ENCODE measurements at regions not wholly inside any gene's neighbourhood (a gene's known extent, or its start where the extent isn't known, plus 50 kb on each side); places are given as distances from the start of the nearest gene placed in this dataset.
"Not testable (repeated sequence)": the region's sequence is repeated elsewhere in the genome, so short reads cannot be mapped to it uniquely, and the experiment has no call there.

- Histone ChIP-seq H4K5ac (ENCODE audit: insufficient read length, low read depth, low read length) (no peak overlapping the region), H3T11ph (ENCODE audit: low read length) (no peak overlapping the region), H2BK120ac (ENCODE audit: low read depth, low read length, poor library complexity, severe bottlenecking) (no peak overlapping the region), H3K9ac (ENCODE audit: extremely low read depth, insufficient read length, low read length) (no peak overlapping the region), H4K20me1 (ENCODE audit: control insufficient read depth, insufficient read depth, insufficient read length) (no peaks in the 10 kb centered on the region), H2BK5ac (ENCODE audit: insufficient read length, low read length) (no peak overlapping the region), H3K18ac (ENCODE audit: insufficient read length, low read depth, low read length) (no peak overlapping the region), H3K9me3 (ENCODE audit: control insufficient read depth, low read depth, low read length) (no peaks in the 10 kb centered on the region), H3K4me2 (ENCODE audit: insufficient read depth, insufficient read length, low read length) (no peak overlapping the region), H4K91ac (ENCODE audit: insufficient read length, low read depth, low read length) (no peak overlapping the region), H3K79me1 (ENCODE audit: insufficient read depth, low read depth, low read length, poor library complexity, severe bottlenecking) (no peaks in the 10 kb centered on the region), H3K56ac (ENCODE audit: insufficient read length, low read depth, low read length) (no peak overlapping the region), H2AK5ac (ENCODE audit: insufficient read length, low read length) (no peak overlapping the region), H2BK12ac (ENCODE audit: insufficient read length, low read depth, low read length) (no peak overlapping the region), H3K27me3 (ENCODE audit: insufficient read depth, low read length) (no peaks in the 10 kb centered on the region), H4K8ac (replicated peaks; ENCODE audit: insufficient read length, low read depth, low read length) (no peak overlapping the region), H3K23ac (ENCODE audit: insufficient read length, low read depth, low read length) (no peak overlapping the region), H3K14ac (ENCODE audit: insufficient read depth, low read length) (no peak overlapping the region), H2AFZ (ENCODE audit: low read length) (no peak overlapping the region), H3K4me1 (ENCODE audit: insufficient read depth, low read length) (no peaks in the 10 kb centered on the region), H3K79me2 (ENCODE audit: insufficient read depth, low read length) (no peaks in the 10 kb centered on the region), H3K27ac (ENCODE audit: insufficient read length, low read depth, low read length) (no peak overlapping the region), H2BK20ac (ENCODE audit: low read depth, low read length, poor library complexity, severe bottlenecking) (no peak overlapping the region), H3K4ac (ENCODE audit: low read depth, low read length) (no peak overlapping the region), H3K23me2 (ENCODE audit: insufficient read length, low read depth, low read length, poor library complexity, severe bottlenecking) (no peaks in the 10 kb centered on the region), H2BK15ac (ENCODE audit: low read depth, low read length) (no peak overlapping the region)
- Mint-ChIP-seq H3K27ac (peak overlapping the region in 1 of 3 experiments; percentile 75; a peak in 1 of 7 replicates), H3K4me1 (peaks cover 17 to 18% of the 10 kb centered on the region in 2 experiments), H3K36me3 (ENCODE audit: insufficient read depth in 1 of 3, low read depth in 3 of 3) (no peaks in the 10 kb centered on the region), H3K27me3 (ENCODE audit: low read depth) (no peaks in the 10 kb centered on the region), H3K9me3 (no peaks in the 10 kb centered on the region; a peak in 2 of 5 replicates), H3K4me3 (no peak overlapping the region)
- DNase-seq: no peak
- no CpG with 5 or more reads among the region's 2 CpGs for WGBS (ENCODE audit: extremely low coverage, insufficient read length, low lambda C conversion rate)
- TF ChIP-seq CTCF (conservative IDR thresholded peaks at IDR 0.05): no peak
Measured at GRCh38 chr11:106173291-106173690, 95.8 kb downstream of the AASDHPPT start.

DNA sequence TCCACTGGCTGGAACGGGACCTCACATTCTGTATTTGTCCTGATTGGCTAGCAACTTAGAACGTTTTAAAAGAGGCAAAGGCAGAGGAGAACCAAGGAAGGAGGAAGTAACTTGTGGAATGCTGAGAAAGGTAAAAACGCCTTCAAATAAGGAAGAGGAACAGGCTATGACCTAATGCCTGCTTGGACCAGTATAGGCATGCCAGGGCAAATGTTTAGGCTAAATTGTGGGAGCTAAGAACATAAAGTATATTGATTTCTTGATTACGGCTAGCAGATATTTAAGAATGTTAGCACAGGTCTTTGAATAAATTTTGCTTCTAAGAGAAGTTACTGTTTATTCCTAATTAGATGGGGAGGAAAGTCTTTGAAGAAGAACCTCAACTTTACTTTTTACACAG is 96.5 kb downstream of the AASDHPPT start:
- H4K5ac ChIP-seq (ENCODE audit: insufficient read length, low read depth, low read length); DNase-seq; H2BK15ac ChIP-seq (ENCODE audit: low read depth, low read length); H3K18ac ChIP-seq (ENCODE audit: insufficient read length, low read depth, low read length); H3K27ac Mint-ChIP-seq; H2BK5ac ChIP-seq (ENCODE audit: insufficient read length, low read length); H3K4ac ChIP-seq (ENCODE audit: low read depth, low read length); H4K20me1 ChIP-seq (ENCODE audit: control insufficient read depth, insufficient read depth, insufficient read length); H3K36me3 Mint-ChIP-seq (ENCODE audit: insufficient read depth in 1 of 3, low read depth in 3 of 3); H3T11ph ChIP-seq (ENCODE audit: low read length); H3K79me1 ChIP-seq (ENCODE audit: insufficient read depth, low read depth, low read length, poor library complexity, severe bottlenecking); H3K56ac ChIP-seq (ENCODE audit: insufficient read length, low read depth, low read length); H3K4me1 ChIP-seq (ENCODE audit: insufficient read depth, low read length); H2BK20ac ChIP-seq (ENCODE audit: low read depth, low read length, poor library complexity, severe bottlenecking); H3K9ac ChIP-seq (ENCODE audit: extremely low read depth, insufficient read length, low read length); H3K23me2 ChIP-seq (ENCODE audit: insufficient read length, low read depth, low read length, poor library complexity, severe bottlenecking); H3K14ac ChIP-seq (ENCODE audit: insufficient read depth, low read length); H3K27ac ChIP-seq (ENCODE audit: insufficient read length, low read depth, low read length); H3K9me3 ChIP-seq (ENCODE audit: control insufficient read depth, low read depth, low read length); H3K4me2 ChIP-seq (ENCODE audit: insufficient read depth, insufficient read length, low read length); H3K79me2 ChIP-seq (ENCODE audit: insufficient read depth, low read length); H3K9me3 Mint-ChIP-seq; H3K4me3 Mint-ChIP-seq; H4K91ac ChIP-seq (ENCODE audit: insufficient read length, low read depth, low read length); H2AK5ac ChIP-seq (ENCODE audit: insufficient read length, low read length); H3K27me3 Mint-ChIP-seq (ENCODE audit: low read depth); H2BK12ac ChIP-seq (ENCODE audit: insufficient read length, low read depth, low read length); H4K8ac ChIP-seq (replicated peaks; ENCODE audit: insufficient read length, low read depth, low read length); H2AFZ ChIP-seq (ENCODE audit: low read length); H2BK120ac ChIP-seq (ENCODE audit: low read depth, low read length, poor library complexity, severe bottlenecking); H3K23ac ChIP-seq (ENCODE audit: insufficient read length, low read depth, low read length); H3K27me3 ChIP-seq (ENCODE audit: insufficient read depth, low read length): not testable (repeated sequence)
- H3K4me1 Mint-ChIP-seq: peaks cover 17 to 18% of the 10 kb centered on the region in 2 experiments
- no CpG with 5 or more reads among the region's 4 CpGs for WGBS (ENCODE audit: extremely low coverage, insufficient read length, low lambda C conversion rate)

All from H9 (cell line).